Gastrocnemius medialis (tissue), 4 donors: ENCODE measurements at regions not wholly inside any gene's neighbourhood (a gene's known extent, or its start where the extent isn't known, plus 50 kb on each side); places are given as distances from the start of the nearest gene placed in this dataset.

ENCODE experiments used
- POLR2A ChIP-seq, 2 donors: fragments of 450-650 bp; IDR thresholded peaks; one replicate each; pipeline ENCODE4 v1.6.1; 2017; ENCODE audit warnings: antibody characterized with exemption in 2 of 2, mild to moderate bottlenecking in 2 of 2, moderate library complexity in 2 of 2
- TF ChIP-seq, protein P1 (sequence below), 5 experiments: fragments of 450-650 bp in 3 of 5; fragments of 200-600 bp in 2 of 5; sonication (generic) in 2 of 5; IDR thresholded peaks in 4 of 5; conservative IDR thresholded peaks in 1 of 5; 1 replicate in 4 of 5; 2 replicates in 1 of 5; pipeline ENCODE4 v1.5.1; 2016 to 2019; ENCODE audit warnings: antibody characterized with exemption in 5 of 5, mild to moderate bottlenecking in 3 of 5, moderate library complexity in 3 of 5

DNA sequence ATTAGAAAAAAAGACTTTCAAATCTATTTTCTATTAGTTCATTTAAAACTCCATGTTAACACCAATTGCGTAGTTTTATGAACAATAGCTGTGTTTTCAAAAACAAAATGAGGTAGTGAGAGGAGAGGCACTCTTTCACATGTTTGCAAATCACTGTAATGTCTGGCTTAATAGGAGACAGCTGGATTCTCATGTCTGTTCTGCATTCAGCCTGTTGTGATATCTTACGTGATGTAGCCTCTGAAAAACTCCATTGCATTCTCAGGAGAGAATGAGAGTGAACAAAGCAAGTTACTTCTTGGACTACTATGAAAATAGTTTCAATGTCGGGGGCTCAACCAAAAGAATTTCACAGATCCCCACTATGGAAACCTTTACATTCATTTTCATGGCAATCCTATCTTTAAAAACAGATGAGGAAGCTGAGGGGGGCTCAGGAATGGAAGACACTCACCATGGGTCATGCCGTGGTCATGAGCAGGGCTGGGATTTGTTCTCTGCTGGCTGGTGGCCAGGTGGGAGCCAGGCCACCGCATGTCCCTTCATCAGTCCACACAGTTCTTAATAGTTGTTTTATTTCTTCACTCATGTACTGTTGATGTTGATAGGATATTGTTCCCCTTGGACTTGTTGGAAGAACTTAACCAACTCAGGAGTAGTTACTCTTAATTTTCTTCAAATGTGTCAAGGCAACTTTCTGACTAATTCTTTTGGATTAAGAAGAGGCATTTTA, 346.2 kb upstream of the FAR2 start:
- TF ChIP-seq, protein P1, sequence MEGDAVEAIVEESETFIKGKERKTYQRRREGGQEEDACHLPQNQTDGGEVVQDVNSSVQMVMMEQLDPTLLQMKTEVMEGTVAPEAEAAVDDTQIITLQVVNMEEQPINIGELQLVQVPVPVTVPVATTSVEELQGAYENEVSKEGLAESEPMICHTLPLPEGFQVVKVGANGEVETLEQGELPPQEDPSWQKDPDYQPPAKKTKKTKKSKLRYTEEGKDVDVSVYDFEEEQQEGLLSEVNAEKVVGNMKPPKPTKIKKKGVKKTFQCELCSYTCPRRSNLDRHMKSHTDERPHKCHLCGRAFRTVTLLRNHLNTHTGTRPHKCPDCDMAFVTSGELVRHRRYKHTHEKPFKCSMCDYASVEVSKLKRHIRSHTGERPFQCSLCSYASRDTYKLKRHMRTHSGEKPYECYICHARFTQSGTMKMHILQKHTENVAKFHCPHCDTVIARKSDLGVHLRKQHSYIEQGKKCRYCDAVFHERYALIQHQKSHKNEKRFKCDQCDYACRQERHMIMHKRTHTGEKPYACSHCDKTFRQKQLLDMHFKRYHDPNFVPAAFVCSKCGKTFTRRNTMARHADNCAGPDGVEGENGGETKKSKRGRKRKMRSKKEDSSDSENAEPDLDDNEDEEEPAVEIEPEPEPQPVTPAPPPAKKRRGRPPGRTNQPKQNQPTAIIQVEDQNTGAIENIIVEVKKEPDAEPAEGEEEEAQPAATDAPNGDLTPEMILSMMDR (IDR thresholded peaks at IDR 0.05 in 4 of 5, conservative IDR thresholded peaks at IDR 0.05 in 1 of 5), result no peak
- TF ChIP-seq POLR2A (IDR thresholded peaks at IDR 0.05), result no peak
